ENCODE measurements at regions not wholly inside any gene's neighbourhood (a gene's known extent, or its start where the extent isn't known, plus 50 kb on each side); places are given as distances from the start of the nearest gene placed in this dataset.

DNA sequence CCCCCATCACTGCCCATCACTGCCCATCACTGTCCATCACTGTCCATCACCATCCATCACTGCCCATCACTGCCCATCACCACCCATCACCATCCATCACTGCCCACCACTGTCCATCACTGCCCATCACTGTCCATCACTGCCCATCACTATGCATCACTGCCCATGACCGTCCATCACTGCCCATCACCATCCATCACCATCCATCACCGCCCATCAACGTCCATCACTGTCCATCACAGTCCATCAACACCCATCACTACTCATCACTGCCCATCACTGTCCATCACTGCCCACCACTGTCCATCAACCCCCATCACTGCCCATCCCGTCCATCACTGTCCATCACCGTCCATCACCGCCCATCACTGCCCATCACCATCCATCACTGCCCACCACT, 57.8 kb upstream of the OTOS start:
- Mint-ChIP-seq H3K4me1 (ENCODE audit: low read depth) (no peaks in the 10 kb centered on the region), H3K27ac (no peak overlapping the region), H3K4me3 (no peak overlapping the region), H3K9me3 (no peaks in the 10 kb centered on the region), H3K36me3 (ENCODE audit: low read depth) (no peaks in the 10 kb centered on the region), H3K27me3 (ENCODE audit: insufficient read depth) (peaks cover 37% of the 10 kb centered on the region)
- TF ChIP-seq CTCF (IDR thresholded peaks at IDR 0.05): no peak
- DNase-seq: no peak

DNA sequence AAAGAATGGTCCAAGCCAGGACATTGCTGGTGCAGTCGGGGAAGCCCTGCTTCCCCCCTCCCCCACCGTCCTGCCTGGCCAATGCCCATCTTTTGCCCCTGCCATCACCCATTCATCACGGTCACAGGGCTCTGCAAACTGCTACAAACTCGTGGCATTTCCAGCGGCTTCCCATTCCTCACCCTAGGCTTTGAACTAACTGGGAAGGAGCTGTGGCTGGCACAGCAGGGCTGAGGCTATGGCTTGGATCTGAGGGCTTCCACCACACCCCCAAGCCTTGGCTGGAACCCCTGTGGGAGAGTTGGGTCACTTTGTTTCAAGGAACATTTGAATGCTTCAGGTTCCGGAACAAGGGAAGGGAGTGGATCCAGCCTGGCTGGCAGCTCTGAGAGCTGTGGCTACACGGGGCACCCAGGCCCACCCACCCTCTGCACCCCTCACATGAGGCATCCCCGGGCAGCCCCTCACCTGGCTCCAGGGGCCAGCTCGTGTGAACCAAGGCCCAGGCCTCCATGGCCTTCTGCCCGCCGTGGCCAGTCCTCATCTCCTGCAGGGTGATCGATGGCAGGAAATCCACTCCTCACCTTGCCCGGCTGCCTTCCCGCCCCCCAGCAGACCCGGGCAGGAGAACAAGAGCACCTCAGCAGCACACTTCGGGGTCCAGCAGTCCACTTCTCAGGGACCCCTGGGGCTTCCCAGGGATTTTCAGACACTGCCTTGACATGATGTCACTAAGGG, 58.8 kb upstream of the OTOS start:
- Mint-ChIP-seq H3K27me3 (ENCODE audit: insufficient read depth) (peaks cover 40% of the 10 kb centered on the region), H3K27ac (no peak overlapping the region), H3K36me3 (ENCODE audit: low read depth) (no peaks in the 10 kb centered on the region), H3K4me1 (ENCODE audit: low read depth) (no peaks in the 10 kb centered on the region), H3K4me3 (no peak overlapping the region), H3K9me3 (no peaks in the 10 kb centered on the region)
- TF ChIP-seq CTCF (IDR thresholded peaks at IDR 0.05): no peak
- no peak for DNase-seq

DNA sequence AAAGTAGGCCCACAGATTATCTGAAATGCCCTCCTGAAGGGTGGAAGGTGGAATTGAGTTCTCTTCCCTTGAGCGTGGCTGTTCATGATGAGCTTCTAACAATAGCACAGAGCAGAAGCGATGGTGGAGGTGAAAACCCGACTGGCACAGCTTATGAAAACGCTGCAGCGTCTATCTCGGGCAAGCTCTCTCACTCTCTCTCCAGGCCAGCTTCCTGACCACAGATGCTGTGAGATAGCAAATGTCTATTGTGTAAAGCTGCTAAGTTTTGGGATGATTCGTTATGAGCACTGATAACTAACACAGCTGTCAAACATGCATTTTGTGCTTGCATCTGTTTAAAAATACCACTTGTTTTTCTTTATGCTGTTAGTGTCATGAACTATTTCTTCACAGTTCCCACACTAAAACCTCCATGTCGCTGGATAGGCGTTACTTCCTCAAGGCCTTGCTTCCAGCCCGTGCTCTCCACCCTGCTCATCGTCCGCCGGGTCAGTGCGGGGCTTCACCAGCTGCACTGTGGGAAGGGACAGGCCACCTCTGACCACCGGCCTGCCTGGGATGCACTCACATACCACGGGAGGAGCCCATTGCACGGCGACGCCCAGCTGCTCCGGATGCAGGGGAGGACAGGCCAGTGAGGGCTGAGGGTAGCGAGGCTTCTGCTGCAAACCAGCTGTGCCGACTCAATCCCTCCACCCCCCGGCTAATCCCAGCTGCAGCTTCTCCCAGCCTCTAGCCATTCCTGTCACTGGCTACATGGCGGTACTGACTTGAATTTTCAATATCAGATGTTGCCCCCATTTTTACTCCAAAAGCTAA, 60.0 kb upstream of the OTOS start:
- H3K27ac Mint-ChIP-seq: no peak overlapping the region

DNA sequence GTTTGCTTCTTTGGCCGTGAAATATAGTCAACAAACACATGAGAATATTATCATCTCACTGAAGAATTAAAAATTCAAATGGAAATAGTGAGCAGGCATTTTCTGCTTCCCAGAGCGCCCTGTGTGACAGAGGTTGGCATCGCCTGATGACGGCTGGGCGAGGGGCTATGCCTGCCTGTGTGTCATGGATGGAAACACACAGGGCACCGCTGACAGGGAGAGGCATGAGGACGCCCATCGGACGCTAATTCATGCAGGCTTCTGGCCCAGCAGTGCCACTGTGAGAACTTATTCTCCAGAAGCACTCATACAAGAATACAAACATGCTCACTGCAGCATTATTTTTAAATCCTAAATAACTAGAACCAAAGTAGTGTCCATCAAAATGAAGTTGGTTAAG, 61.4 kb upstream of the OTOS start:
- peaks cover 10% of the 10 kb centered on the region for H3K36me3 Mint-ChIP-seq (ENCODE audit: low read depth)
- no peak for TF ChIP-seq CTCF (IDR thresholded peaks at IDR 0.05)
- peaks cover 15% of the 10 kb centered on the region for H3K9me3 Mint-ChIP-seq
- no peak for DNase-seq
- peaks cover 30% of the 10 kb centered on the region for H3K27me3 Mint-ChIP-seq (ENCODE audit: insufficient read depth)
- no peak overlapping the region for H3K27ac Mint-ChIP-seq
- no peak overlapping the region for H3K4me3 Mint-ChIP-seq
- H3K4me1 Mint-ChIP-seq (ENCODE audit: low read depth): peaks cover 16% of the 10 kb centered on the region

More for the DNA sequence above, 60.0 kb upstream of the OTOS start:
- H3K27me3 Mint-ChIP-seq (ENCODE audit: insufficient read depth): peaks cover 37% of the 10 kb centered on the region
- TF ChIP-seq CTCF (IDR thresholded peaks at IDR 0.05): no peak
- H3K4me3 Mint-ChIP-seq: no peak overlapping the region
- 0 out of 2 replicates have a peak, but pooled peaks cover under 1% of the 10 kb centered on the region for H3K9me3 Mint-ChIP-seq
- peaks cover 11% of the 10 kb centered on the region for H3K4me1 Mint-ChIP-seq (ENCODE audit: low read depth)
- no peaks in the 10 kb centered on the region for H3K36me3 Mint-ChIP-seq (ENCODE audit: low read depth)
- DNase-seq: no peak

DNA sequence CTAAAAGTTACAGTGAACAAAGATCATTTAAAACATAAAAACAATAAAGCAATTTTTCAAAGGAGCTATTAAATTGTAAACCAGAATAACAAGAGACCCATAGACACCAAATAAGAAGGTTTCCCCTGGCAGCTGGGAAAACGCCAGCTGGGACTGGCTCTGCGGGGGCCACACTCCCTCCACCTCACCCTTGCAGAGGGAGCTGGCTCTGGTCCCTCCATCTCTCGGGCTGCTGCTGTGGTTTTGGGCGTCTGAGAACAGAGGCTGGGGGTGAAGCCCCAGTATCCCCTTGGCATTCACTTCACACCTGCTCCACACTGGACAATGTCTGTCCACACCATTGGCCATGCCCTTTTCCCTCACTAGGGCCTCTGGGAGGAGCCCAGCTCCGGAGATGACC, 62.1 kb upstream of the OTOS start:
- H3K9me3 Mint-ChIP-seq: peaks cover 18% of the 10 kb centered on the region
- H3K4me3 Mint-ChIP-seq: no peak overlapping the region
- H3K36me3 Mint-ChIP-seq (ENCODE audit: low read depth): peaks cover 10% of the 10 kb centered on the region
- H3K27me3 Mint-ChIP-seq (ENCODE audit: insufficient read depth): peaks cover 30% of the 10 kb centered on the region
- H3K27ac Mint-ChIP-seq: no peak overlapping the region
- no peak for TF ChIP-seq CTCF (IDR thresholded peaks at IDR 0.05)
- DNase-seq: no peak
- peaks cover 16% of the 10 kb centered on the region for H3K4me1 Mint-ChIP-seq (ENCODE audit: low read depth)
